Activated T-cell treated with anti-CD3 and anti-CD28 coated beads for 24 hours (primary cell): ENCODE measurements at regions not wholly inside any gene's neighbourhood (a gene's known extent, or its start where the extent isn't known, plus 50 kb on each side); places are given as distances from the start of the nearest gene placed in this dataset.

Experiments used
- DNase-seq: peaks from one replicate; pipeline ENCODE4 v3.0.0-alpha.2; 2020; ENCODE audit warnings: low read depth

- no peak for DNase-seq
Measured at GRCh38 chr10:8229153-8229552, 174.7 kb downstream of the GATA3 start.

GRCh38 chr10:8230902-8231301 lies 176.4 kb downstream of the GATA3 start:
- no peak for DNase-seq

GRCh38 chr10:8233049-8233448 lies 178.6 kb downstream of the GATA3 start:
- DNase-seq, result no peak

- DNase-seq, result no peak
Measured at GRCh38 chr10:8233832-8234259, 179.4 kb downstream of the GATA3 start.

- DNase-seq, result no peak
Measured at GRCh38 chr10:8235253-8236027, 181.0 kb downstream of the GATA3 start.

GRCh38 chr10:8238986-8239385 lies 184.5 kb downstream of the GATA3 start:
- DNase-seq, result no peak

- no peak for DNase-seq
Measured at GRCh38 chr10:8240861-8241260, 186.4 kb downstream of the GATA3 start.

GRCh38 chr10:8242295-8242872 lies 187.9 kb downstream of the GATA3 start:
- DNase-seq, result peak; percentile 30

GRCh38 chr10:8245131-8245813 lies 190.8 kb downstream of the GATA3 start:
- DNase-seq, result no peak

- DNase-seq, result no peak
Measured at GRCh38 chr10:8245814-8246142, 191.3 kb downstream of the GATA3 start.

GRCh38 chr10:8246548-8246947 lies 192.1 kb downstream of the GATA3 start:
- no peak for DNase-seq

GRCh38 chr10:8247191-8247590 lies 192.7 kb downstream of the GATA3 start:
- DNase-seq, result no peak

GRCh38 chr10:8248868-8249267 lies 194.4 kb downstream of the GATA3 start:
- DNase-seq, result no peak

- no peak for DNase-seq
Measured at GRCh38 chr10:8254350-8254749, 199.9 kb downstream of the GATA3 start.

GRCh38 chr10:8255301-8255700 lies 200.8 kb downstream of the GATA3 start:
- no peak for DNase-seq

GRCh38 chr10:8260645-8261044 lies 206.2 kb downstream of the GATA3 start:
- no peak for DNase-seq

GRCh38 chr10:8262317-8262716 lies 207.8 kb downstream of the GATA3 start:
- DNase-seq, result no peak

GRCh38 chr10:8269976-8270375 lies 215.5 kb downstream of the GATA3 start:
- no peak for DNase-seq

GRCh38 chr10:8272794-8273425 lies 218.4 kb downstream of the GATA3 start:
- DNase-seq, result no peak

GRCh38 chr10:8273749-8274148 lies 219.3 kb downstream of the GATA3 start:
- no peak for DNase-seq

- DNase-seq, result no peak
Measured at GRCh38 chr10:8275911-8276310, 221.4 kb downstream of the GATA3 start.

- no peak for DNase-seq
Measured at GRCh38 chr10:8278099-8278498, 223.6 kb downstream of the GATA3 start.

GRCh38 chr10:8279598-8279997 lies 225.1 kb downstream of the GATA3 start:
- DNase-seq, result no peak
